HUES48 (cell line): ENCODE measurements at regions not wholly inside any gene's neighbourhood (a gene's known extent, or its start where the extent isn't known, plus 50 kb on each side); places are given as distances from the start of the nearest gene placed in this dataset.

Source experiments
- H3K27ac ChIP-seq: one replicate; pipeline ENCODE4 v1.7.0; 2013; ENCODE audit warnings: low read depth, low read length, inconsistent platforms
- H3K27me3 ChIP-seq: 2 replicates; pipeline ENCODE4 v1.6.1; 2013; ENCODE audit warnings: mild to moderate bottlenecking, low read length; ENCODE audit not compliant: control insufficient read depth, insufficient read depth
- H3K36me3 ChIP-seq: 2 replicates; pipeline ENCODE4 v1.6.1; 2013; ENCODE audit warnings: low read length; ENCODE audit not compliant: control insufficient read depth, insufficient read depth
- H3K4me1 ChIP-seq: 2 replicates; pipeline ENCODE4 v1.6.1; 2013; ENCODE audit warnings: mild to moderate bottlenecking, low read length; ENCODE audit not compliant: control insufficient read depth, insufficient read depth
- H3K4me3 ChIP-seq: 2 replicates; pipeline ENCODE4 v1.5.1; 2013; ENCODE audit warnings: mild to moderate bottlenecking, low read depth, low read length
- H3K9ac ChIP-seq: 2 replicates; pipeline ENCODE4 v1.6.1; 2013; ENCODE audit warnings: mild to moderate bottlenecking, low read depth, low read length, moderate library complexity
- H3K9me3 ChIP-seq: 2 replicates; pipeline ENCODE4 v1.6.1; 2013; ENCODE audit warnings: low read length; ENCODE audit not compliant: control insufficient read depth, insufficient read depth

GRCh38 chr16:51010817-51011216 lies 140.3 kb downstream of the SALL1 start:
- H3K27me3 ChIP-seq, result no peaks in the 10 kb centered on the region
- H3K4me3 ChIP-seq, result no peak overlapping the region
- no peak overlapping the region for H3K27ac ChIP-seq
- no peak overlapping the region for H3K9ac ChIP-seq
- H3K36me3 ChIP-seq, result no peaks in the 10 kb centered on the region
- no peaks in the 10 kb centered on the region for H3K9me3 ChIP-seq
- H3K4me1 ChIP-seq, result no peaks in the 10 kb centered on the region

DNA sequence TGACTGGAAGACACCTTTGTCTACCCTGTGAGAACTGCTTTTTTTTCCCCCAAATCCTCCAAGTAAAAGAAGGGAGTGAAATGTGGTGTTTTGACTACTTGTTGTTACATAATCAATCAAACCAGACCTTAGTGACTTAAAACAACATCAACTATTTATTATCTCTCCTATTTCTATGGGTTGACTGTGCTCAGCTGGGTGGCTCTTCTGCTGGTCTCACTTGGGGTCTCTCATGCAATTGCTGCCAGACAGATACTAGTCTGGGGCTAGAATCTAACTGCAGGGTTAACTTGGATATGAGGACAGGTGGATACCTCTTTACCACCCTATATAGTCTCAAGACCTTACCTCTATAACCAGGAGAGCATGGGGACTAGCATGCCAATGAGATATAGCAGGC lies 141.3 kb downstream of the SALL1 start:
- Histone ChIP-seq H3K4me1 (no peaks in the 10 kb centered on the region), H3K9me3 (no peaks in the 10 kb centered on the region), H3K27me3 (no peaks in the 10 kb centered on the region), H3K27ac (no peak overlapping the region), H3K9ac (no peak overlapping the region), H3K36me3 (no peaks in the 10 kb centered on the region), H3K4me3 (no peak overlapping the region)

- Histone ChIP-seq H3K4me3 (no peak overlapping the region), H3K4me1 (no peaks in the 10 kb centered on the region), H3K27me3 (no peaks in the 10 kb centered on the region), H3K9ac (no peak overlapping the region), H3K36me3 (no peaks in the 10 kb centered on the region), H3K27ac (no peak overlapping the region), H3K9me3 (no peaks in the 10 kb centered on the region)
These were observed 141.7 kb downstream of the SALL1 start for GRCh38 chr16:51009359-51009758.

DNA sequence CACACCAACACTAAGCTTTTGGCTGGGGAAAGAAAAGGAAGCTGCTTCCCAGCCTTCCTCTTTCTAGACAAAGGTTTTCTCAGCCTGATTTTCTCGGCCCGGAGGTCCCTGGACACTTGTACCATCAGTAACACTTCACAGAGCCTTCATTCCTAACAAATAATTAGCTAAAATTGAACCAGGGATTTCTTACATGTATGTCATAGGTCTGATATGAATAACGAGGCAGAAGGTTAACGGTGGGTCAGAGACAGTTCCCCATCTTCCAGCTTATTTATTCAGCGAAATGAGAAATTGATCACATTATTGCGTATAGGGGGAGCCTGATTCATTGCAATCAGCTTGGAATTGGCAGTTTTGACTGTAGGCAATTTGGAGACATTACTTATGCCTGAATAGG lies 142.5 kb downstream of the SALL1 start:
- no peaks in the 10 kb centered on the region for H3K4me1 ChIP-seq
- no peaks in the 10 kb centered on the region for H3K36me3 ChIP-seq

DNA sequence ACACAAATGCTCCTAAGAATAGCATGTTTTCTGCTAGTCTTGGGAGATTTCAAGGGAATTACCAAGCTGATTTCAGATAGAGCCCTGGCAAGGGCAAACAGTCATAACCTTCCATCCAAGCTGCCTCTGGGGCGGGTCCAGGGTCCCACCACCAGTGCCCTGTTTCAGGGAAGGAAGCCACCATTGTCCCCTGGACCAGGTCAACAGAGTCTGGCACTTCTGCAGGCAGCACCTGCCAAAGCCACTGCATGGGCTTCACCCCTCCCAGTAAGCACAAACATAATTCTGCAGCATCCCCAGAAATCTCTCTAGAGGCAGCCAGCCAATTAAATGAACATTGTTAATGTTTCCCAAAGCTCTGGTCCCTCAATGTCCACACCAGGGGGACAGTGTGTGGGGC lies 143.0 kb downstream of the SALL1 start:
- H3K4me1 ChIP-seq, result no peaks in the 10 kb centered on the region
- no peak overlapping the region for H3K27ac ChIP-seq
- no peak overlapping the region for H3K9ac ChIP-seq
- no peaks in the 10 kb centered on the region for H3K36me3 ChIP-seq
- H3K9me3 ChIP-seq, result no peaks in the 10 kb centered on the region
- no peak overlapping the region for H3K4me3 ChIP-seq
- no peaks in the 10 kb centered on the region for H3K27me3 ChIP-seq

More for the DNA sequence above, 142.5 kb downstream of the SALL1 start:
- Histone ChIP-seq H3K4me3 (no peak overlapping the region), H3K27ac (no peak overlapping the region), H3K9me3 (no peaks in the 10 kb centered on the region), H3K9ac (no peak overlapping the region), H3K27me3 (no peaks in the 10 kb centered on the region)

DNA sequence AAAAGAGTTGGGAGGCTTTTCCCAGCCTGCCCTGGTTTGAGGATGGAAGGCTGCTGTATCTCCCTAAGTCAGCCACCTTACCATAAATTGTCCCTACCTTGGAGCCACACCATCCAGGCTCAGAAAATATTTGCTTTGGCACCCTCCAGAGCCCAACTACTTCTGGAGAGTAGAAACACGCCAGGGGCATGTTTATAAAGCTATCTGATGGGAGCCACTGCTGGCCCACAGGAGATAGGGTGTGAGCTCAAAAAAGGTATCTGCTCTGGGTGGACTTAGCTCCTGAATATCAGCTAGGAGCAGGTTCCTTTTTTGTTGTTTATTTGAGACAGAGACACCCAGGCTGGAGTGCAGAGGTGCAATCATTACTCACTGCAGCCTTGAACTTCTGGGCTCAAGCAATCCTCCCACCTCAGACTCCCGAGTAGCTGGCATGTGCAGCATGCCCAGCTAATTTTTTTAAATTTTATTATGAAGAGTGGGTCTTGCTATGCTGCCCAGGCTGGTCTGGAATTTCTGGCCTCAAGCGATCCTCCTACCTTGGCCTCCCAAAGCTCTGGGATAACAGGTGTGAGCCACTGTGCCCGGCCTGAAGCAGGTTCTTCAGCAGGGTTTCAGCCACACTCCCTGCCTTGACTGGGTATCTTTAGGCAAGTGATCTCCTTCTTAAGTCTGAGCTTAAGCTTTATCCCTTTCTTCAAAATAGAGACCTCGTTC lies 147.1 kb downstream of the SALL1 start:
- Histone ChIP-seq H3K4me1 (no peaks in the 10 kb centered on the region), H3K27ac (no peak overlapping the region), H3K27me3 (no peaks in the 10 kb centered on the region), H3K9ac (no peak overlapping the region), H3K36me3 (no peaks in the 10 kb centered on the region), H3K9me3 (no peaks in the 10 kb centered on the region), H3K4me3 (no peak overlapping the region)

- H3K9ac ChIP-seq, result no peak overlapping the region
- H3K4me3 ChIP-seq, result no peak overlapping the region
- no peaks in the 10 kb centered on the region for H3K9me3 ChIP-seq
- H3K36me3 ChIP-seq, result no peaks in the 10 kb centered on the region
- no peak overlapping the region for H3K27ac ChIP-seq
- H3K27me3 ChIP-seq, result no peaks in the 10 kb centered on the region
- no peaks in the 10 kb centered on the region for H3K4me1 ChIP-seq
These were observed 148.1 kb downstream of the SALL1 start for GRCh38 chr16:51002881-51003490.

- Histone ChIP-seq H3K36me3 (no peaks in the 10 kb centered on the region), H3K27ac (no peak overlapping the region), H3K4me3 (no peak overlapping the region), H3K9me3 (no peaks in the 10 kb centered on the region), H3K4me1 (no peaks in the 10 kb centered on the region), H3K27me3 (no peaks in the 10 kb centered on the region), H3K9ac (no peak overlapping the region)
These were observed 151.9 kb downstream of the SALL1 start for GRCh38 chr16:50999181-50999580.

DNA sequence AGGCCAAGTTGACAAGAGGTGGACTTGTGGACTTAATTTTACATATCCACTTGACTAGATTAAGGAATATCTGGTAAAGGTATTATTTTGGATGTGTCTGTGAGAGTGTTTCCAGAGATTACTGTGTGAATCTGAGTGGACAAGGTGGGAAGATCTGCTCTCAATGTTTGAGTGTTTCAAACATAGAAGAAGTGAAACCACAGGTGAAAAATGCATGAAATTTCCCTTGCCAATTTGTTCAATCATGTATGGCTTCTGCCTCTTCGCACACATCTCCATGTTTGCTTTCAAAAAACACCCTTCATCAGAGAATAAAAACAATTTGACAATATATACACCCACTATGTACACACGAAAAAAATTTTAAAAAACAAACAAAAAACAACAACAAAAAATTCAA lies 152.7 kb downstream of the SALL1 start:
- Histone ChIP-seq H3K27ac (no peak overlapping the region), H3K9ac (no peak overlapping the region), H3K4me1 (no peaks in the 10 kb centered on the region), H3K36me3 (no peaks in the 10 kb centered on the region), H3K27me3 (no peaks in the 10 kb centered on the region), H3K4me3 (no peak overlapping the region), H3K9me3 (no peaks in the 10 kb centered on the region)

DNA sequence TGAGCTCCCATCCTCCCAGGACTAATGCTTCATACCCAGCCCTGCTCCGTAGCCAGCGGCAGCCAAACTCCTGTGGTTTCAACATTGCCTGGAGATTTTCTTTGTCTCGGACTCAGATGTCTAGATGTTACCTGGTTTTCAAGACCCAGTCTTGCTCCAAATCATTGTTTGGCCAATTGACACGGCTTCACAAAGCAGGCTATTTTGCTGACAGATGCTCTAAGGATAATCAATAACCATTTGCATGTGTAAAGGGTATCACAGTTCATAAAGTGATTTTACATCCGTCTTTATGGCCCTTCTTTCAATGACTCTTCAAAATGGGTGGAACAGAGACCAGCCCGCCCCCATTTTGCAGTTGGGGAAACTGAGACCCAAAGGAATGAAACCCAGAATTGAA lies 153.4 kb downstream of the SALL1 start:
- no peaks in the 10 kb centered on the region for H3K9me3 ChIP-seq

DNA sequence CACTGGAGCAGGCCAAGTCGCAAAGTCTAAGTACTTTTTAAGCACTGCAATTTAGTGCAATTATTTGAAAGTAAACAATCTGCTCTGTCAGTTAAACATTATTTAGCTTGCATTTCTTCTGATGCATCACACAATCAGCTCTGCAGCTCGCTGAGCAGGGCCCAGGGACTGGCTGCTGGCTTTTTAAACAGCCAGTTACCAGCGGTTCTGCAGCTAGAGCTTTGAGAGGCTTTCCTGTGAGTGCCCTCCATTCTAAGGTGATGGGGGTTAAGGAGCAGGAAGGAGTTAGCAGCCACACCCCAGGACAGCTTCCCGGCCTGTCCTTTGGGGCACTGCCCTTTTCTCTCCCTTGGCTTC lies 154.3 kb downstream of the SALL1 start:
- H3K9ac ChIP-seq, result no peak overlapping the region
- H3K4me3 ChIP-seq, result no peak overlapping the region
- H3K36me3 ChIP-seq, result no peaks in the 10 kb centered on the region
- H3K4me1 ChIP-seq, result no peaks in the 10 kb centered on the region
- H3K9me3 ChIP-seq, result no peaks in the 10 kb centered on the region
- H3K27me3 ChIP-seq, result no peaks in the 10 kb centered on the region
- H3K27ac ChIP-seq, result no peak overlapping the region

More for the DNA sequence above, 153.4 kb downstream of the SALL1 start:
- Histone ChIP-seq H3K36me3 (no peaks in the 10 kb centered on the region), H3K4me3 (no peak overlapping the region), H3K27me3 (no peaks in the 10 kb centered on the region), H3K4me1 (no peaks in the 10 kb centered on the region), H3K9ac (no peak overlapping the region), H3K27ac (no peak overlapping the region)
